Esophagus muscularis mucosa (tissue), 4 donors: ENCODE measurements at regions not wholly inside any gene's neighbourhood (a gene's known extent, or its start where the extent isn't known, plus 50 kb on each side); places are given as distances from the start of the nearest gene placed in this dataset.

Experiments used
- DNase-seq: peaks from one replicate; pipeline ENCODE4 v3.0.0-alpha.2; 2017; ENCODE audit errors: extremely low spot score
- H3K27ac ChIP-seq, 4 donors: fragments of 200-600 bp; sonication (generic); replicated peaks in 1 of 4; 1 replicate in 3 of 4; 2 replicates in 1 of 4; pipeline ENCODE4 v1.5.1; 2016 to 2019; ENCODE audit warnings: mild to moderate bottlenecking in 1 of 4
- H3K27me3 ChIP-seq, 4 donors: fragments of 200-600 bp; sonication (generic); one replicate each; pipeline versions ENCODE4 v1.5.1 to v1.6.0; 2016 to 2019
- H3K36me3 ChIP-seq, 4 donors: fragments of 200-600 bp; sonication (generic); one replicate each; pipeline ENCODE4 v1.5.1; 2016 to 2019
- H3K4me1 ChIP-seq, 4 donors: fragments of 200-600 bp; sonication (generic); one replicate each; pipeline ENCODE4 v1.5.1; 2016 to 2019
- H3K4me3 ChIP-seq, 4 donors: fragments of 200-600 bp; sonication (generic); 1 replicate in 2 of 4; 2 replicates in 2 of 4; pipeline ENCODE4 v1.5.1; 2016 to 2019; ENCODE audit warnings: mild to moderate bottlenecking in 4 of 4, moderate library complexity in 1 of 4
- H3K9me3 ChIP-seq, 4 donors: fragments of 200-600 bp; sonication (generic); 1 replicate in 3 of 4; 2 replicates in 1 of 4; pipeline ENCODE4 v1.5.1; 2016 to 2019
- EP300 ChIP-seq: sonication (generic); formaldehyde crosslinking; IDR thresholded peaks from one replicate; pipeline ENCODE4 v1.6.1; 2017; ENCODE audit warnings: antibody characterized with exemption
- POLR2A ChIP-seq: fragments of 450-650 bp; IDR thresholded peaks from one replicate; pipeline ENCODE4 v1.6.1; 2017; ENCODE audit warnings: antibody characterized with exemption, moderate library complexity, mild to moderate bottlenecking, low read depth
- POLR2AphosphoS5 ChIP-seq, 2 donors: sonication (generic); formaldehyde crosslinking; IDR thresholded peaks; one replicate each; pipeline ENCODE4 v1.6.1; 2017; ENCODE audit warnings: antibody characterized with exemption in 2 of 2
- WGBS: methylation state at CpG from one replicate; pipeline ENCODE4 v1.1.5; 2018; 5-methylcytosine and 5-hydroxymethylcytosine counted together
- intact Hi-C: fragments of 100-400 bp; cut with DNase I; formaldehyde crosslinking; loops from one replicate; pipeline ENCODE4 v1.15.1; 2023
- TF ChIP-seq, protein P1 (sequence below), 3 experiments: fragments of 200-600 bp in 2 of 3; fragments of 450-650 bp in 1 of 3; sonication (generic) in 2 of 3; IDR thresholded peaks; one replicate each; pipeline ENCODE4 v1.5.1; 2017 to 2019; ENCODE audit warnings: antibody characterized with exemption in 3 of 3, mild to moderate bottlenecking in 2 of 3, moderate library complexity in 1 of 3

DNA sequence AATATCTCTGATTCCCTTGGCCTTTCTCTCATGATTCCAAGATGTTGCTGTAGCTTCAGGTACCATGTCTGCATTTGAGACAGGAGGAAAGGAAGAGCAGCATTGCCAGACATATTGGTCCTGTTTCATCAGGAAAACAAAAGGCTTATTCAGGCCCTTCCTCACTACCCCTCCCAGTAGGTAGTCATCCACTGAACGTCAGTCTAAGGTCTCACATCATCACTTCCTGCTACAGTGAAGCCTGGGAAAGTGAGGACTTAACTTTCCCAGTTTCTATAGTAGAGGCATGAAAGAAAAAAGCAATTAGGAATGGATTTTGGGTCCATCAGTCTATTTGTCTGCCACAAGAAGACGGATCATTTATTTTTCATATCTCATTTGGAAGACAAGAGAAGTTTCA is 85.7 kb upstream of the SOX4 start:
- Histone ChIP-seq H3K4me1 (no peaks in the 10 kb centered on the region), H3K4me3 (no peak overlapping the region), H3K36me3 (no peaks in the 10 kb centered on the region), H3K27ac (no peak overlapping the region), H3K27me3 (no peaks in the 10 kb centered on the region), H3K9me3 (no peaks in the 10 kb centered on the region)
- TF ChIP-seq, protein P1, sequence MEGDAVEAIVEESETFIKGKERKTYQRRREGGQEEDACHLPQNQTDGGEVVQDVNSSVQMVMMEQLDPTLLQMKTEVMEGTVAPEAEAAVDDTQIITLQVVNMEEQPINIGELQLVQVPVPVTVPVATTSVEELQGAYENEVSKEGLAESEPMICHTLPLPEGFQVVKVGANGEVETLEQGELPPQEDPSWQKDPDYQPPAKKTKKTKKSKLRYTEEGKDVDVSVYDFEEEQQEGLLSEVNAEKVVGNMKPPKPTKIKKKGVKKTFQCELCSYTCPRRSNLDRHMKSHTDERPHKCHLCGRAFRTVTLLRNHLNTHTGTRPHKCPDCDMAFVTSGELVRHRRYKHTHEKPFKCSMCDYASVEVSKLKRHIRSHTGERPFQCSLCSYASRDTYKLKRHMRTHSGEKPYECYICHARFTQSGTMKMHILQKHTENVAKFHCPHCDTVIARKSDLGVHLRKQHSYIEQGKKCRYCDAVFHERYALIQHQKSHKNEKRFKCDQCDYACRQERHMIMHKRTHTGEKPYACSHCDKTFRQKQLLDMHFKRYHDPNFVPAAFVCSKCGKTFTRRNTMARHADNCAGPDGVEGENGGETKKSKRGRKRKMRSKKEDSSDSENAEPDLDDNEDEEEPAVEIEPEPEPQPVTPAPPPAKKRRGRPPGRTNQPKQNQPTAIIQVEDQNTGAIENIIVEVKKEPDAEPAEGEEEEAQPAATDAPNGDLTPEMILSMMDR (IDR thresholded peaks at IDR 0.05) = no peak
- TF ChIP-seq POLR2A (no peak), EP300 (no peak), POLR2AphosphoS5 (IDR thresholded peaks at IDR 0.05) (no peak)
- 76% methylated on average over 2 of the region's 2 CpGs for WGBS
- intact Hi-C loops = no loop called here
- no peak for DNase-seq

DNA sequence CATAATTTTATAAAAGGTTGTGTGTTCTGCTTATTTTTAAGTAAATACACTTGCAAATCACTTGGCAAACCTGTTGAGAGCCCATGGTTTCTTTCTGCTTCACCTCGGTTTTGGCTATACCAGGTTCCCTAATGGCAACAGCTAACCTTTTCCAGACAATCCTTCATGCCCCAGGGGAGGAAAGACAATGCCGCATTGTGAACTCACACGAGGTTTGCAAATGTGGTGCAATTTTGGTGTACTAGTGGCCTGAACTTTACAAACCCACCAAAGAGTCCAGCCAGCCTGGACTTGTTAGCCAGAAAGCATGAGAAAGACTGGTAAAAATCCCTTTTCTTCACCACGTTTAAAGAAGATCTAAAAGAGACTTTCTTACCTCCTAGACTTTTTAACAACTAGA is 84.8 kb upstream of the SOX4 start:
- TF ChIP-seq POLR2AphosphoS5 (IDR thresholded peaks at IDR 0.05) = no peak
- TF ChIP-seq EP300 = no peak
- TF ChIP-seq, protein P1 (IDR thresholded peaks at IDR 0.05) = no peak
- no peak for TF ChIP-seq POLR2A
- Histone ChIP-seq H3K27me3 (no peaks in the 10 kb centered on the region), H3K9me3 (no peaks in the 10 kb centered on the region), H3K4me3 (no peak overlapping the region), H3K27ac (no peak overlapping the region), H3K4me1 (no peaks in the 10 kb centered on the region), H3K36me3 (no peaks in the 10 kb centered on the region)
- DNase-seq = no peak
- WGBS = 93% methylated on average over 4 of the region's 4 CpGs
- intact Hi-C loops = no loop called here

DNA sequence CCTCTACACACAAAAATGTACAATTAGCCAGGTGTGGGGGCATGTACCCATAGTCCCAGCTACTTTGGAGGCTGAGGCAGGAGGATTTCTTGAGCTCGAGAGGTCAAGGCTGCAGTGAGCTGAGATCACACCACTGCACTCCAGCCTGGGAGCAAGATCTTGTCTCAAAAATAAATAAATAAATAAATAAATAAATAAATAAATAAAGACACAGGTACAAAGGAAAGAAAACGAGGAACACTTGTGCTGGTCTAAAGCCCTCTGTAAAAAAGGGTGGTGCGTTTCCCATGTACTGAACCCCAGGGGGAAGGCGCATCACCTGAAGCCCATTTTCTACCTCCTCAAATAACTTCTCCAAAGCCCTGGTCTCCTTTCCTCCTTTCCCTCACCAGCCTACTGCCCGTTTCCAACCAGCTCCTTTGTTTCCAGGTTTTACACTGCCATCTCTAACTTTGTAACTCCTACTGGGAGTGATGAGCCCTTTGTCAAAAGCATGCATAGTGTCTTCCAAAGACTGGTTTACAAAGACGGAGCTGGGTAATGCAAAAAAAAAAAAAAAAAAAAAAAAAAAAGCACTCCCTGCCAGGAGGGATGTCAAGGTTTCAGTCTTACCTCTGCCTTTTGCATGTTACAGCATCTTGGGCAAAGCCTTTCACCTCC is 81.5 kb upstream of the SOX4 start:
- DNase-seq = no peak
- no peak for TF ChIP-seq POLR2AphosphoS5 (IDR thresholded peaks at IDR 0.05)
- no peak for TF ChIP-seq EP300
- TF ChIP-seq, protein P1 (IDR thresholded peaks at IDR 0.05) = no peak
- no peak for TF ChIP-seq POLR2A
- Histone ChIP-seq H3K4me3 (no peak overlapping the region), H3K27ac (no peak overlapping the region), H3K4me1 (no peaks in the 10 kb centered on the region), H3K9me3 (no peaks in the 10 kb centered on the region), H3K36me3 (no peaks in the 10 kb centered on the region), H3K27me3 (no peaks in the 10 kb centered on the region)
- intact Hi-C loops = no loop called here
- WGBS = 93% methylated on average over 6 of the region's 6 CpGs

- TF ChIP-seq, protein P1 (IDR thresholded peaks at IDR 0.05) = no peak
- no peak for TF ChIP-seq EP300
- intact Hi-C loops = no loop called here
- no peak overlapping the region for H3K27ac ChIP-seq
- no peaks in the 10 kb centered on the region for H3K27me3 ChIP-seq
- H3K4me1 ChIP-seq = no peaks in the 10 kb centered on the region
- H3K4me3 ChIP-seq = no peak overlapping the region
- DNase-seq = no peak
- no peaks in the 10 kb centered on the region for H3K36me3 ChIP-seq
- WGBS = 80% methylated on average over 4 of the region's 4 CpGs
- H3K9me3 ChIP-seq = no peaks in the 10 kb centered on the region
Observed at GRCh38 chr6:21514288-21514687, 79.3 kb upstream of the SOX4 start.

GRCh38 chr6:21518317-21518716 is 75.2 kb upstream of the SOX4 start:
- H3K27me3 ChIP-seq = no peaks in the 10 kb centered on the region
- TF ChIP-seq, protein P1 (IDR thresholded peaks at IDR 0.05) = no peak
- no peak for TF ChIP-seq EP300
- TF ChIP-seq POLR2A = no peak
- no peak for TF ChIP-seq POLR2AphosphoS5 (IDR thresholded peaks at IDR 0.05)
- intact Hi-C loops = no loop called here
- no peak overlapping the region for H3K4me3 ChIP-seq
- 80% methylated on average over 4 of the region's 4 CpGs for WGBS
- no peak overlapping the region for H3K27ac ChIP-seq
- H3K36me3 ChIP-seq = no peaks in the 10 kb centered on the region
- H3K4me1 ChIP-seq = no peaks in the 10 kb centered on the region
- H3K9me3 ChIP-seq = no peaks in the 10 kb centered on the region
- DNase-seq = no peak
